Inflammatory macrophage treated with lipopolysaccharide for 4 hours (primary cell): ENCODE measurements at regions not wholly inside any gene's neighbourhood (a gene's known extent, or its start where the extent isn't known, plus 50 kb on each side); places are given as distances from the start of the nearest gene placed in this dataset.

Experiments
- DNase-seq: peaks from one replicate; pipeline ENCODE4 v3.0.0-alpha.2; 2020

DNA sequence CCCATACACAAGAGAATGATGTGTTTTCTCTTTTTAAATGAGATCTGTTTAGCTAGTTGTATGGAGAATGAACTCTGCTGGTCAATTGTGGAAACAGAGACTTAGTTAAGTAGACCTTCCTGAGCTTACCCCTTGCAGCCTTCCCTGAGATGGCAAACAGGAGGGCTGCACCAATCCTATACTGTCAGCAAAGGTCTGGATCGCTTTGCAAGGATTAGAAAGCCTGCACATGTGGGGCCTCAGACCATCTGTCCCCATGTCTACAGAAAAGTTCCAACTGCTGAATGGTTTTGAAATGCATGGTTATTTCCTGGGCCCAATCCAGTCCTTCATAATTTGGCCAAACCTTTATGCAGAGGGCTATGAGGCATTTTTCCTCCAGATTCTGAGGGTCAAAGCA lies 183.9 kb upstream of the SLC10A2 start:
- no peak for DNase-seq

- no peak for DNase-seq
Measured at GRCh38 chr13:103246581-103247200, 180.5 kb upstream of the SLC10A2 start.

DNA sequence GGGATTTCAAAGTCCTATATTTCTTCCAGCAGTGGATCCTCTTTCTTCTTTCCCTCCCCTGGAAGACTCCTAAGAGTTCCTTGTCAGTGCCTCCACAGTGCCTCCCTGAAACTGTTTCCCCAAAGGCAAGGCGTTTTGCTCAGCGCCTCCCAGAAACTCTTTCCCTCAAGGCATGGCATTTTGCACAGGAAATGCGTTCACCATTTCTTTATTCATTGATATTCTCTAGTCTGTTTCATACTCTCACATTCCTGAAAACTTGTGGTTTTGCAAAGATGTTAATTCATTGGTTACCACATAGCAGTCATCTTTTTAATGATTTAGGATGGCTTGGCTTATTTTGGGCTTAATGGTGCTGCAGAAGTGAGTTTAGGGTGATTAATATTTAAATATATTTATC lies 177.3 kb upstream of the SLC10A2 start:
- no peak for DNase-seq

GRCh38 chr13:103238441-103238840 lies 172.2 kb upstream of the SLC10A2 start:
- DNase-seq, result no peak

DNA sequence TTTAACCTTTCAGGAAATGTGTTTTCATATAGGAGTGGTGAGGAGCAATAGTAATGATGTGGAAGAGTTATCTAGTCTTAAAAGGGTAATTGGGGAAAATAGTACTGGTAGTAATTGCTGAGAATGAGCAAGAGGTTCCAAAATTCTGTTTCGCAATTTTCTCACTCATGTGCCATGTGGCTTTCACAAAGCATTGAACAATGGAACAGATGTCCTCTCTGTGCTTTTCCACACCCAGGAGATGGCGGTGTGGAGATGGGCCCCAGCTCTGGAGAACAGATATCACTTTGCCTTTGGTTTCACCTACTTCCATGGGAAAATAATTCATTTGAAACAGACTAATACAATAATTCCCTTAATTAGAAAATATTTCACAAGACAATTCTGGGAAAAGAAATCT lies 170.0 kb upstream of the SLC10A2 start:
- DNase-seq, result no peak

DNA sequence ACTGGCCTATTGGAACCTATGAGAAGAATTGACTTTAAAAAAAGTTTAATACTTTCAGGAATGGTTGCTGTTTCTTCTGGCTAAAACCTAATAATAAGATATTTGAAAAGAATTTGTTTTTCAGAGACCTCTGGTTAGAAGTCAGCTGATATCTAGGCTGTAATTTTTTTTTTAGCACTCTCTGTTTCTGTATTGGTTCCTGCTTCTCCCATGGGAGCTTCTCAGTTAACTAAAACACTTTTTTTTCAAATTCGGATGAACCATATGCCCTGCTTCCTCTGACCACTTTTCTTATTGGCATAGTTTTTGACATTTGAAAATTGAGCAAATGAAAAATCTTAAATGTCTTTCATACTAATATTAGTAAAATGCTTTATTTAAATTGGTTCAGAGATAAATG lies 163.5 kb upstream of the SLC10A2 start:
- no peak for DNase-seq

DNA sequence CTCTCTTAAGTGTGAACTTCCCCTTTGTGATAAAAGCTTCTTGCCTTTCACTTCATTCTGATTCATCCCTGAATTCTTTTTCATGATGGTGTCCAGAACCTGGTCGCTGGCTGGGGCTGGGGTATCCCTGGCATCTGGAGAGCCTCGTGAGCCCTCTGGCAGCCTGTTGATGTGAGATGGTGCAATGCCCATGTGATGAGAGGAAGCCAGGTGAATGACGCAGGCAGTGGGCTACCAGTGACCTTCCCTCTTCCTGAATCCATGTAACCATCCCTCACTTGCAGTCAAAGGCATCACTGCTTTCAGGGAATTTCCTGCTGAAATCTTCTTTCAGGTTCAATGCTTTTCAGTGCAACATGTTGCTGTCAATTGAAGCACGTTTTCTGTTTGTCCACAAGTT lies 158.6 kb upstream of the SLC10A2 start:
- DNase-seq, result no peak

DNA sequence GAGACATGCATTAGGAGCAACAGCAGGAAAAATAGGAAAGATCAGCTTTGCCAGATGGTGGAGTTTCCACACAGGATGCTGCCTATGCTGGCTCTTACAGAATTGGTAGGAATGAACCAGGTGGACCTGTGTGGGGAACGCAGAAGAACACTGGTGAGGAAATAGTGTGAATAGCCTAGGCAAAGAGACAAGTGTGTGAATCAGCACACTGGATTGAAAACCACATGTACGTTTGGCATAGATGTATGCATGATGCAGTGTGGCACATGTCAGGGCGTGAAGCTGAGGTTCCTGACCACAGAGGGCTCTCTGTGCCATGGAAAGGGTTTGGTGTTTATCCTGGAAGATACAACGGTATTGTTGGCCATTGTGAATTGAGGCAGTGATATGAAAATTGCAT lies 156.5 kb upstream of the SLC10A2 start:
- no peak for DNase-seq

- no peak for DNase-seq
Measured at GRCh38 chr13:103218253-103218652, 152.0 kb upstream of the SLC10A2 start.

DNA sequence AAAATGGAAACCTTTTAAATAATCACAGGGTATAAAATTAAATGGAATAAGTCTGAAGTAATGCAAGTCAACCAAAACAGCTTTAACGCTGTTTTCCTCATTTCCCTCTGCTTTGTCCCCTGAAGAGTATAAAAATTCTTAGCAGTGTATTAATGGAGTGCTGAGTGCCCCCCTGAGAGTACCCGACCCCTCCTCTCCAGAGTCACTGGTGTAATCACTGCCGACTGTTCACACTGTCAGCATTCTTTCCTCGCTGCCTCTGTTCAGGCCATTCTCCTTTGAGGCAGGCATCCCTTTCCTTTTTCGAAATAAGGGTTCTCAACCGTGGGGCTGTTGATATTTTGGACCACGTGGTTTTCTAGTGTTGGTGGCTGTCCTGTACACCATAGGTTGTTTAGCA lies 146.9 kb upstream of the SLC10A2 start:
- DNase-seq, result no peak

GRCh38 chr13:103210348-103210747 lies 144.1 kb upstream of the SLC10A2 start:
- DNase-seq, result no peak

- DNase-seq, result no peak
Measured at GRCh38 chr13:103203735-103204330, 137.6 kb upstream of the SLC10A2 start.

GRCh38 chr13:103200118-103200885 lies 134.1 kb upstream of the SLC10A2 start:
- no peak for DNase-seq

- DNase-seq, result no peak
Measured at GRCh38 chr13:103199380-103200088, 133.3 kb upstream of the SLC10A2 start.

DNA sequence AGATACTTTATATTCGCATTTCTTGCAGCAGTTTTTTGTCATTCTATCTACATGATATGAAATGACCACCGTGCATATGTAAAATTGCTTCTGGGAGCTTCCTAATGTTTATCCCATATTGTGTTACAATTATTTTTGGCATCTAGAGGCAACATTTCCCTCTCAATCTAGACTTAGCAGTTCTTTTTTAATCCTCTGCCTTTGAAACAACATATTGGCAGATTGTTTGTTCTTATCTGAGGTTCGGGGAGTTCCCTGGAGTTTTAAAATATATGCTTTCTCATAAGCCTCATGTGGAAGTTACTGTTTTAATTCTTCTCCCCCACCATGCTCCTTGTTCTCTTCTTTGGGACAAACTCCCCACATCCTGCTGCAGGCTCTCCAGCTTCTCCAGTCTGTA lies 130.1 kb upstream of the SLC10A2 start:
- no peak for DNase-seq

- no peak for DNase-seq
Measured at GRCh38 chr13:103195762-103196161, 129.5 kb upstream of the SLC10A2 start.

DNA sequence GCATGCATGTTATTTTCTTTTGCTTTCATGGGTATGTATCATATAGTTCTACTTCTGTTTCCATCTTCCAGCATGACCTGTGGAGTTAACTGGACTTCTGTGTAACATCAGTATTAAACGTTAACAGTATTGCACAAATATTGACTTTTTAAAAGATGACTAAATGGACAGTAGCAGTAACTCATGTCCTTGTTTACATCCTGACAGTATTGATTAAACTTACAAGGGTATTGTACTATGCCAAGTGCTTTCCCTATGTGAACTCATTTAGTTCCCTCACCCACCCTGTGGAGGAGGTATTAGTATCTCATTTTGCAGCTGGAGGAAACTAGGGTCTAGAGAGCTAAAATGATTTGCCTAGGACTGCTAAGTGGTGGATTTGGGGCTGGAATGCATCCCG lies 128.7 kb upstream of the SLC10A2 start:
- no peak for DNase-seq

DNA sequence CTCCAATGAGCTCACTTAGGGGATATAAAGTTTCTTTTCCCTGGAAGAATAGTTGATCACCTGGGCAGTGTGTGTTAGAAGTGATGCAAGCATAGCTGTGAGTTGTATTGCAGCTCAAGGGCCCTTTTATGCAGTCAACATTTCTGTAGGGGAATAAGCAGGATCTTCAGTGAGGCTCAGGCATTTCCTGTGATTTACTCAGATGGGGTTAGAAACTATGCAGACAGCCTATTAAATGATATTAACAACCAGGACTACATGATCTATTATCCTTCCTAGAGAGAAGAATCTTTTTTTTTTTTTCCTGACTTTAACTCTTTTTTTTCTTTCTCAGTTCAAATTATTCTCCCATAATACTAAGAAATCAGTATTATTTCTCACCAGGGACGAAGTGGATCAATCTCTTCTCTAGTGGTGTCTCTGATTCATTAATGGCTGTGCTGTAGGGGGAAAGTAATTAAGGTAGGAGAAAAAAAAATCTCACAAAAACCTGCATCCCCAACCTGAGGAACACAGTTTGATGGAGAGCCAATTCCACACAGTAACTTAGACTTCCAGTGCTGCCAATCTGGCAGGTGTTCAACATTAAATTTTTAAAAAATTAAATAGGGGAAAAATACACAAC lies 126.4 kb upstream of the SLC10A2 start:
- no peak for DNase-seq

DNA sequence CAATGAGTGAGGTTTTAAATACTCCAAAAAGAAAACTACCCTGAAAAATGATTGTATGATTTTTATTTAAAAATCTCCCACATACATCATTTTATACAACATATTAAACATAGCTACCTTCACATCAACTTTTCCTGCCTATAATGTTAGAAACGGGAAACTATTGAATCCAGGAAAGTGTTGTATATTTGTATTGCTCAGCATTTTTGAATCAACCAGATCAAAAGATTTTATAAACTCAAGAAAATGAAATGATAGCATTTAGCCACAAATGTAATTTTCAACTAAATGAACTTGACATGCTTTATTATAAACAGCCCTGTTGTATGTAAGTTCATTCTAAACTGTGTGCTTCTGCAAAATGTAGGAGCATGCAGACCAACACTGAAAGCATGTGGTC lies 124.6 kb upstream of the SLC10A2 start:
- DNase-seq, result no peak

DNA sequence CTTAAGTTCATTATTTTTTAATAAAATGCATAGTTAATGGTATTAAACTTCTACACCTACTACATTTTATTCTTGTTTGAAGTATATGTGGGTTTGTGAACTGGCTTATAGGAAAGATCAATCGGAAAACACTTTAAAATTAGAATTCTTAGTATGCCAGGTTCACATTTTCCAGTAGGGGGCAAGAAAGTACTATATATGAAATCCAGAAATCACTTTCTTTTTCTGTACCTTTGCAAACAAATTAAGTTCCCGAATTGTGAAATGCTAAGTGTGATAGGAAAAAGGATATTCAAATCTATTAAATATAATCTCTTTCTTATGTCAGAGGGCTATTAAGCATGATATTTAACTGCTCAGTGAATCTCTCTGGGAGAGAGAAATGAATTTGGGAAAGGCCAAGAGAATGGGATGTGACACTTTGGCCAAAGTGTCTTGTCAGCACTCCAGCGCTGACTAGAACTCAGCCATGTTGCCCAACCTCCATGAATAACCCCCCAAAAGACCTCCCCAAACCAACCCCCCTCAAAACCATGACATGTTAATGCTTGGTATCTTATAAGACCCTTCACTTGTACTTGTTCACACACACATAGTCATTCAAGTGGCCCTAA lies 122.6 kb upstream of the SLC10A2 start:
- peak; percentile 1 for DNase-seq

GRCh38 chr13:103187721-103188156 lies 121.5 kb upstream of the SLC10A2 start:
- DNase-seq, result no peak

GRCh38 chr13:103184413-103184812 lies 118.2 kb upstream of the SLC10A2 start:
- no peak for DNase-seq
